Vagina (tissue), 2 donors: ENCODE measurements at regions not wholly inside any gene's neighbourhood (a gene's known extent, or its start where the extent isn't known, plus 50 kb on each side); places are given as distances from the start of the nearest gene placed in this dataset.
"Not testable (repeated sequence)": the region's sequence is repeated elsewhere in the genome, so short reads cannot be mapped to it uniquely, and the experiment has no call there.

ENCODE experiments used
- DNase-seq, 2 donors: peaks; one replicate each; pipeline ENCODE4 v3.0.0-alpha.2; 2017; ENCODE audit errors: extremely low spot score in 2 of 2
- H3K27ac ChIP-seq: fragments of 200-600 bp; sonication (generic); one replicate; pipeline ENCODE4 v1.5.1; 2019
- H3K27me3 ChIP-seq: fragments of 200-600 bp; sonication (generic); one replicate; pipeline ENCODE4 v1.5.1; 2019
- H3K36me3 ChIP-seq, 2 donors: fragments of 200-600 bp; sonication (generic); one replicate each; pipeline ENCODE4 v1.5.1; 2017 to 2019
- H3K4me1 ChIP-seq: fragments of 200-600 bp; sonication (generic); one replicate; pipeline ENCODE4 v1.5.1; 2019
- H3K4me3 ChIP-seq, 2 donors: fragments of 200-600 bp; sonication (generic); 1 replicate in 1 of 2; 2 replicates in 1 of 2; pipeline ENCODE4 v1.5.1; 2016 to 2019
- H3K9me3 ChIP-seq: fragments of 200-600 bp; sonication (generic); one replicate; pipeline ENCODE4 v1.5.1; 2019
- CTCF ChIP-seq, 3 experiments: fragments of 450-650 bp in 2 of 3; fragments of 200-600 bp in 1 of 3; sonication (generic) in 1 of 3; IDR thresholded peaks; one replicate each; pipeline ENCODE4 v1.5.1; 2017 to 2019; ENCODE audit warnings: antibody characterized with exemption in 3 of 3, mild to moderate bottlenecking in 2 of 3, moderate library complexity in 2 of 3
- POLR2A ChIP-seq, 2 donors: fragments of 450-650 bp; IDR thresholded peaks; one replicate each; pipeline ENCODE4 v1.6.1; 2017; ENCODE audit warnings: antibody characterized with exemption in 2 of 2, mild to moderate bottlenecking in 2 of 2, moderate library complexity in 2 of 2
- POLR2AphosphoS5 ChIP-seq, 2 donors: sonication (generic); formaldehyde crosslinking; IDR thresholded peaks; one replicate each; pipeline ENCODE4 v1.9.0; 2017; ENCODE audit warnings: antibody characterized with exemption in 2 of 2, mild to moderate bottlenecking in 2 of 2, low read depth in 1 of 2; ENCODE audit not compliant: insufficient read depth in 1 of 2
- intact Hi-C: fragments of 100-400 bp; cut with DNase I; formaldehyde crosslinking; loops from one replicate; pipeline ENCODE4 v1.15.1; 2023

GRCh38 chr11:130536106-130537040 is 87.9 kb downstream of the ADAMTS15 start:
- peak in 1 of 2 donors; percentile 81 for DNase-seq
- no peaks in the 10 kb centered on the region for H3K4me1 ChIP-seq
- TF ChIP-seq POLR2AphosphoS5 (IDR thresholded peaks at IDR 0.05; ENCODE audit: insufficient read depth in 1 of 2, low read depth in 1 of 2) (no peak), CTCF (IDR thresholded peaks at IDR 0.05) (no peak), POLR2A (IDR thresholded peaks at IDR 0.05) (no peak)
- no peaks in the 10 kb centered on the region for H3K27me3 ChIP-seq
- intact Hi-C loops: no loop called here
- no peak overlapping the region for H3K27ac ChIP-seq
- no peaks in the 10 kb centered on the region for H3K9me3 ChIP-seq
- no peak overlapping the region for H3K4me3 ChIP-seq
- H3K36me3 ChIP-seq: no peaks in the 10 kb centered on the region

DNA sequence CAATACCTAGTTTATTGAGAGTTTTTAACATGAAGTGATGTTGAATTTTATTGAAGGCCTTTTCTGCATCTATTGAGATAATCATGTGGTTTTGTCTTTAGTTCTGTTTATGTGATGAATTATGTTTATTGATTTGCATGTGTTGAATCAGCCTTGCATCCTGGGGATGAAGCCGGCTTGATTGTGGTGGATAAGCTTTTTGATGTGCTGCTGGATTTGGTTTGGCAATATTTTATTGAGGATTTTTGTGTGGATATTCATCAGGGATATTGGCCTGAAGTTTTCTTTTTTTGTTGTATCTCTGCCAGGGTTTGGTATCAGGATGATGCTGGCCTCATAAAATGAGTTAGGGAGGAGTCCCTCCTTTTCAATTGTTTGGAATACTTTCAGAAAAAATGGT is 91.2 kb downstream of the ADAMTS15 start:
- H3K4me3 ChIP-seq, H3K36me3 ChIP-seq, H3K9me3 ChIP-seq, H3K27me3 ChIP-seq, H3K4me1 ChIP-seq, intact Hi-C loops, H3K27ac ChIP-seq: not testable (repeated sequence)
- DNase-seq: peak in 1 of 2 donors; percentile 11

DNA sequence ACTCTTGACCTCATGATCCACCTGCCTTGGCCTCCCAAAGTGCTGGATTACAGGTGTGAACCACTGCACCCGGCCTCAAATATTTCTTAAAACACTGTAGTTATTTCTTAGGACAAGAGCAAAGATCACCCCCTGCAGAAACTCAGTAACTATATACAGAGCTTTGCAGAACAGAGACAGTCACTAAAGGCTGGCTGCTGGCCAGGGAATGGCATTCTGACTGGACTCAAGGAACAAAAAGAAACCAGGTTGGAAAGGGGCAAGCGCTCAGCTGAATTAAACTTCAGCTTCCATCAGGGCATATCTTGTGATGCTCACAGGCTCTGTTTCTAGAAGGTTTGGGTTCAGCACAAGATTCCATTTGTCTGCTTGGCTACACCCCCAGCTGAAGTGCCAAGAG is 95.8 kb downstream of the ADAMTS15 start:
- H3K9me3 ChIP-seq: no peaks in the 10 kb centered on the region
- H3K4me3 ChIP-seq: no peak overlapping the region
- TF ChIP-seq POLR2A (IDR thresholded peaks at IDR 0.05): no peak
- no peak for TF ChIP-seq CTCF (IDR thresholded peaks at IDR 0.05)
- no peak for TF ChIP-seq POLR2AphosphoS5 (IDR thresholded peaks at IDR 0.05; ENCODE audit: insufficient read depth in 1 of 2, low read depth in 1 of 2)
- H3K4me1 ChIP-seq: peaks cover 4% of the 10 kb centered on the region
- DNase-seq: no peak
- H3K36me3 ChIP-seq: no peaks in the 10 kb centered on the region
- no peaks in the 10 kb centered on the region for H3K27me3 ChIP-seq
- H3K27ac ChIP-seq: no peak overlapping the region
- intact Hi-C loops: no loop called here

DNA sequence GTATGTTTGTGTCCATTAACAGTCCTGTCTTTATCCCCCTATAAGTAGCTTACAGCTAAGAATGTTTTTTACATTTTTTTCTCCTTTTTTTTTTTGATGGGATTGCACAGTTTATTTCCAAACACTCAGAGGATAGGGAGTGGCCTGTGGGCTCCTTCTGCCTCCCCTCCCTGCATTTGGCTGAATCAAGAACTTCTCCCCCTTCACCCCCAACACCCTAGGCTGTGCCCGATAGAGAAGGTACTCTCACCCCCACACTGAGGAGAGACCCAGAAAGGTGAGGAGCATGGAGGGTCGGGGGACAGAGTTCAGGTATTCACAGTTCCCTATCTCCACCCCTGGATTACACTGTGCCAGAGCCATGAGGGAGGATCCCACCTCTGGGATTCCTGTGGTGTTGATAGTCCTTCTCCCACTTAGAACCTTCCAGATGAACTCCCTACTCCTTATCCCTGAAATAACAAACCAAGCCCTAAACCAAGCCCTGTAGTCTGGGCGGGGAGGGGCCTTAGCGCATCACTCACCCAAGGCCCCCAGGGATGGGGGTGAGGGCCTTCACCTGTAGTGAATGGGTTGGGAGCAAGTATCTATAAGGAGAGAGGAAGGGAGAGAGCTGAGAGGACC is 97.1 kb downstream of the ADAMTS15 start:
- H3K9me3 ChIP-seq: no peaks in the 10 kb centered on the region
- no peak for TF ChIP-seq CTCF (IDR thresholded peaks at IDR 0.05)
- no peak for TF ChIP-seq POLR2AphosphoS5 (IDR thresholded peaks at IDR 0.05; ENCODE audit: insufficient read depth in 1 of 2, low read depth in 1 of 2)
- no peak for TF ChIP-seq POLR2A (IDR thresholded peaks at IDR 0.05)
- DNase-seq: no peak
- intact Hi-C loops: no loop called here
- no peak overlapping the region for H3K27ac ChIP-seq
- peaks cover 11% of the 10 kb centered on the region for H3K4me1 ChIP-seq
- H3K36me3 ChIP-seq: no peaks in the 10 kb centered on the region
- no peaks in the 10 kb centered on the region for H3K27me3 ChIP-seq
- H3K4me3 ChIP-seq: no peak overlapping the region

- no peak overlapping the region for H3K27ac ChIP-seq
- no peak overlapping the region for H3K4me3 ChIP-seq
- TF ChIP-seq POLR2AphosphoS5 (IDR thresholded peaks at IDR 0.05; ENCODE audit: insufficient read depth in 1 of 2, low read depth in 1 of 2) (no peak), POLR2A (IDR thresholded peaks at IDR 0.05) (no peak), CTCF (IDR thresholded peaks at IDR 0.05) (no peak)
- H3K36me3 ChIP-seq: no peaks in the 10 kb centered on the region
- no peaks in the 10 kb centered on the region for H3K27me3 ChIP-seq
- intact Hi-C loops: no loop called here
- no peaks in the 10 kb centered on the region for H3K9me3 ChIP-seq
- H3K4me1 ChIP-seq: peaks cover 11% of the 10 kb centered on the region
- DNase-seq: no peak
Measured at GRCh38 chr11:130546438-130546837, 98.0 kb downstream of the ADAMTS15 start.
